ENCODE measurements at regions not wholly inside any gene's neighbourhood (a gene's known extent, or its start where the extent isn't known, plus 50 kb on each side); places are given as distances from the start of the nearest gene placed in this dataset.

DNA sequence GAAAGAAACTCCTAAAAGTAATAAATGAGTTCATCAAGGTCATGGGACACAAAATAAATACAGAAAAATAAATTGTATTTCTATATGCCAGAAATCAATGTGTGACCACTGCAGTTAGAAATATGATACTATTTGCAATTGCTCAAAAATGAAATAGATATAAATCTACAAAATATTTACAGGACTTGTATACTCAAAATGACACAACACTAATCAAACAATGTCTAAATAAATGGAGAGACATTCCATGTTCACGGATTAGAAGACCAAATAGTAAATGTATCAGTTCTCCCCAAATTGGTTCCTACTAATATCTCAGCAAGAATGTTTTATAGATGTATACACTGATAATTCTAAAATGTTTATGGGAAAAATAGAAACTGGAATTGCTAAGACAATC lies 345.3 kb downstream of the NR2F1-AS1 start:
- no peak for DNase-seq
- TF ChIP-seq, protein P1, sequence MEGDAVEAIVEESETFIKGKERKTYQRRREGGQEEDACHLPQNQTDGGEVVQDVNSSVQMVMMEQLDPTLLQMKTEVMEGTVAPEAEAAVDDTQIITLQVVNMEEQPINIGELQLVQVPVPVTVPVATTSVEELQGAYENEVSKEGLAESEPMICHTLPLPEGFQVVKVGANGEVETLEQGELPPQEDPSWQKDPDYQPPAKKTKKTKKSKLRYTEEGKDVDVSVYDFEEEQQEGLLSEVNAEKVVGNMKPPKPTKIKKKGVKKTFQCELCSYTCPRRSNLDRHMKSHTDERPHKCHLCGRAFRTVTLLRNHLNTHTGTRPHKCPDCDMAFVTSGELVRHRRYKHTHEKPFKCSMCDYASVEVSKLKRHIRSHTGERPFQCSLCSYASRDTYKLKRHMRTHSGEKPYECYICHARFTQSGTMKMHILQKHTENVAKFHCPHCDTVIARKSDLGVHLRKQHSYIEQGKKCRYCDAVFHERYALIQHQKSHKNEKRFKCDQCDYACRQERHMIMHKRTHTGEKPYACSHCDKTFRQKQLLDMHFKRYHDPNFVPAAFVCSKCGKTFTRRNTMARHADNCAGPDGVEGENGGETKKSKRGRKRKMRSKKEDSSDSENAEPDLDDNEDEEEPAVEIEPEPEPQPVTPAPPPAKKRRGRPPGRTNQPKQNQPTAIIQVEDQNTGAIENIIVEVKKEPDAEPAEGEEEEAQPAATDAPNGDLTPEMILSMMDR (IDR thresholded peaks at IDR 0.05), result no peak
- Histone ChIP-seq H3K9me3 (no peaks in the 10 kb centered on the region), H3K4me3 (no peak overlapping the region), H3K36me3 (no peaks in the 10 kb centered on the region), H3K27ac (no peak overlapping the region), H3K4me1 (no peaks in the 10 kb centered on the region), H3K27me3 (ENCODE audit: low read depth) (no peaks in the 10 kb centered on the region)
- no peak for ATAC-seq
- intact Hi-C loops (cut with DNase I), result no loop called here

DNA sequence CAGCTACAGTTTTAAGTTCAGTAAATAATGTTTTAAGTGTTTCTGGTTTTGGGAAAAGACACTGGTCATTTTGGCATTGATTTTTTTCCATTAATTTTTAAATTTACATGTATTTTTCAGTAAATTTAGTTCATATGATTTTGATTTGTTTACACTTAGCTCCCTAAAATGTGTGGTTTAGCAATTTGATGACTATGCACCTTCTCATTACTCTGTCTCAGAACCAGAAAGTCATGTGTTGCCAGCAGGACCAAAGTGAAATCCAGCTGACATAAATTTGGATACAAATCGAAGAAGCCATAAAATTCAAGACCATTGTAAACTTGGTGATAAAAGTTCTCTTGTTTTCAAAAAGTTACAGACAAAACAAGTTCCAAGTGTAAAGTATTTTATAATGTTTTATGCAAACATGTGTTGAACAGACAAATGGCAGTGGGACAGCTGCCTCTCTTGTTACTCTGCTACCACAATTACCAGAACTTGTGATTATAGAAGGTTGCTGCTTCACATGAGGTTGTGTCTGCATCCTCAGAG lies 354.8 kb downstream of the NR2F1-AS1 start:
- DNase-seq (no peak), ATAC-seq (no peak)
- Histone ChIP-seq H3K9me3 (no peaks in the 10 kb centered on the region), H3K27ac (no peak overlapping the region), H3K36me3 (no peaks in the 10 kb centered on the region), H3K4me3 (no peak overlapping the region), H3K4me1 (no peaks in the 10 kb centered on the region), H3K27me3 (ENCODE audit: low read depth) (no peaks in the 10 kb centered on the region)
- TF ChIP-seq, protein P1 (IDR thresholded peaks at IDR 0.05), result no peak
- intact Hi-C loops (cut with DNase I), result no loop called here

DNA sequence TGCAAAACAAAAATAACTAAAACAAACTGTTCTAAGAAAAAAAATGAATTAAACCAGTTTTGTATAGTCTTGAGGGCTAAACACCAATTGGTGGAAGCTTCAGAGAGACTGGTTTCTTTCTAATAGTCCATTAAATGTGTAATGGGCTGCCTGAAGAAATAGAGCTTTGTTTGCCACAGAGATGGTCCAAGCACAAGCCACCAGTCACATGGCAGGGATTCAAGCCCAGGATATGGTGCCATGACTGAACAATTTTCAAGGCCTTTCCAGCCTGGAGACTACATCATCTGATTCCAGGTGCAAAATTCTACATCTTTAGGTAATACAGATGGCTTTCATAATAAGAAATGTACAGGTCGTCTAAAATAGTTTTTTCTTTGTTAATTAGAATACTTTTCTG lies 355.3 kb downstream of the NR2F1-AS1 start:
- DNase-seq (no peak), ATAC-seq (no peak)
- TF ChIP-seq, protein P1 (IDR thresholded peaks at IDR 0.05), result no peak
- Histone ChIP-seq H3K27ac (no peak overlapping the region), H3K4me1 (no peaks in the 10 kb centered on the region), H3K27me3 (ENCODE audit: low read depth) (no peaks in the 10 kb centered on the region), H3K36me3 (no peaks in the 10 kb centered on the region), H3K9me3 (no peaks in the 10 kb centered on the region), H3K4me3 (no peak overlapping the region)
- intact Hi-C loops (cut with DNase I), result no loop called here

DNA sequence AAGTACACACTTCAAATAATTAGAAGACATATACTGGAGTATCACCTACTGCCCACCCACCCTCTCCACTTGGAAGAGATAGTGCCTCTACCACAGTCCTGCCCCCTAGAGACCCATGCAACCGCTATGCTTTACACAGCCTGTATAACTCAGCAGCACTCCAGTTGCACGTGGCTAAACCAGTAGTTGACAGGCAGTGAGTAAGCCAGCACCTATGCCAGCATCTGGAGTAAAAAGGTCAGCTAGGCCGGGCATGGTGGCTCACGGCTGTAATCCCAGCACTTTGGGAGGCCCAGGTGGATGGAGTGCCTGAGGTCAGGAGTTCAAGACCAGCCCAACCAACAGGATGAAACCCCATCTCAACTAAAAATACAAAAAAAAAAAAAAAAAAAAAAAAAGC lies 356.4 kb downstream of the NR2F1-AS1 start:
- H3K27ac ChIP-seq, result no peak overlapping the region
- TF ChIP-seq, protein P1 (IDR thresholded peaks at IDR 0.05), result no peak
- H3K4me3 ChIP-seq, result no peak overlapping the region
- H3K36me3 ChIP-seq, result no peaks in the 10 kb centered on the region
- no peaks in the 10 kb centered on the region for H3K9me3 ChIP-seq
- no peak for ATAC-seq
- intact Hi-C loops (cut with DNase I), result no loop called here
- no peaks in the 10 kb centered on the region for H3K4me1 ChIP-seq
- no peak for DNase-seq
- no peaks in the 10 kb centered on the region for H3K27me3 ChIP-seq (ENCODE audit: low read depth)

DNA sequence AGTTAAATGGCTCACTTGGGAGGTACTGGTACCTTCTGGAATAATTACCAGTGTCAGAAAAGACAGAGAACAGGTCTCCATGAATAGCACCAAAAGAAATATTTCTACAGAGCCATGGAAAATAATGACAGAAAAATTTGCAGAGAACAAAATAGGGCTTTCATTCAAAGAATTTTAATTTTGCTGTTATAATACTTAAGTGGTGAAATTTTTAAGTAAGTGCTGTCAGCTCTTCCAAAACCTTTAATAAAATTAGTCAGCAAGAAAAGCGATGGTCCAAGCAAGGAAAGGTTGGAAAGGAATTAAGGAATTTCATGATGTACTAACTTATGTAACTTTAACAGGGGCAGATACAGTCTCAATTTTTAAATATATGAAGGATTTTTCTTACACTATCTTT lies 359.2 kb downstream of the NR2F1-AS1 start:
- Histone ChIP-seq H3K9me3 (no peaks in the 10 kb centered on the region), H3K27ac (no peak overlapping the region), H3K4me3 (no peak overlapping the region), H3K4me1 (no peaks in the 10 kb centered on the region), H3K36me3 (no peaks in the 10 kb centered on the region), H3K27me3 (ENCODE audit: low read depth) (no peaks in the 10 kb centered on the region)
- TF ChIP-seq, protein P1 (IDR thresholded peaks at IDR 0.05), result no peak
- intact Hi-C loops (cut with DNase I), result no loop called here
- ATAC-seq (no peak), DNase-seq (no peak)

DNA sequence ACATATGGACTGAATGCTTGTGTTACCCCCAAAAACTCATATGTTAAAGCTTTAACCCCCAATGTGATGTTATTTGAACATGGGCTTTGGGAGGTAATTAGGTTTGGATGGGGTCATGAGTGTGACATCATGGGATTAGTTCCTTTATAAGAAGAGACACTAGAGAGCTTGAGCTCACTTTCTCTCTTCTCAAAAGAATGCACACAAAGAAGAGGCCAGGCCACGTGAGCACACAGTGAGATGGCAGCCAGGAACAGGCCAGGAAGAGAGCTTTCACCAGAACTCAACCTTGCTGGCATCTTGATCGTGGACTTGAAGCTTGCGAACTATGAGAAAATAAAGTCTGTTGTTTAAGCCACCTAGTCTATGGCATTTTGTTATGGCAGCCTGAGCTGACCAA lies 360.6 kb downstream of the NR2F1-AS1 start:
- DNase-seq (no peak), ATAC-seq (no peak)
- intact Hi-C loops (cut with DNase I), result no loop called here
- H3K9me3 ChIP-seq, result no peaks in the 10 kb centered on the region
- no peaks in the 10 kb centered on the region for H3K36me3 ChIP-seq
- H3K27ac ChIP-seq, result no peak overlapping the region
- no peaks in the 10 kb centered on the region for H3K4me1 ChIP-seq
- H3K27me3 ChIP-seq (ENCODE audit: low read depth), result no peaks in the 10 kb centered on the region
- TF ChIP-seq, protein P1 (IDR thresholded peaks at IDR 0.05), result no peak
- no peak overlapping the region for H3K4me3 ChIP-seq

All from lower lobe of right lung (tissue), 2 donors.